GM12878 (cell line): ENCODE measurements at regions not wholly inside any gene's neighbourhood (a gene's known extent, or its start where the extent isn't known, plus 50 kb on each side); places are given as distances from the start of the nearest gene placed in this dataset.
"Not testable (repeated sequence)": the region's sequence is repeated elsewhere in the genome, so short reads cannot be mapped to it uniquely, and the experiment has no call there.

ENCODE experiments used
- ATAC-seq: fragments of 200-7000 bp; cut with Tn5 transposase; 3 replicates; pipeline ENCODE4 v1.9.1; 2020; ENCODE audit warnings: mild to moderate bottlenecking, moderate library complexity
- BruUV-seq: library from RNA; stranded (reverse); fragments of 400-500 nt; replicated peaks from 2 replicates; lab custom pipeline; 2021; lab: Mats Ljungman, UMichigan
- CTCF ChIA-PET: fragments of 300-600 bp; sonication (Branson Sonifier 250); formaldehyde crosslinking; extraction: SDS; loops from one replicate; lab custom pipeline; 2021; ENCODE audit warnings: inconsistent platforms; lab: Yijun Ruan, JAX
- POLR2A ChIA-PET: fragments of 350-600 bp; formaldehyde crosslinking; extraction: SDS; loops from one replicate; lab custom pipeline; 2021; ENCODE audit warnings: inconsistent platforms; lab: Charles Lee
- RAD21 ChIA-PET: fragments of 300-600 bp; sonication (Branson Sonifier 250); formaldehyde crosslinking; loops from one replicate; lab custom pipeline; 2023; ENCODE audit warnings: antibody characterized with exemption; ENCODE audit not compliant: unreplicated experiment; lab: Charles Lee
- SMC1A ChIA-PET: fragments of 300-600 bp; sonication (Branson Sonifier 250); formaldehyde crosslinking; loops from one replicate; lab custom pipeline; 2023; ENCODE audit not compliant: unreplicated experiment, uncharacterized antibody; lab: Charles Lee
- DNase-seq: peaks from one replicate; pipeline ENCODE4 v3.0.0-alpha.2; 2011; ENCODE audit warnings: low read depth, low spot score
- FAIRE-seq: peaks from 3 replicates; lab custom pipeline; 2011; peaks lifted over from hg19 to GRCh38; lab: Jason Lieb, UNC
- H2AFZ ChIP-seq: 2 replicates; pipeline ENCODE4 v1.6.0; 2011; ENCODE audit warnings: low read depth, low read length, control low read depth; ENCODE audit not compliant: control insufficient read depth
- H3K27ac ChIP-seq: 2 replicates; pipeline ENCODE4 v1.5.1; 2011; ENCODE audit warnings: control low read depth; ENCODE audit not compliant: control insufficient read depth, insufficient read depth
- H3K27me3 ChIP-seq, 2 experiments: replicated peaks in 1 of 2; 2 replicates each; pipeline versions ENCODE4 v1.6.0 to v1.6.1; 2011; ENCODE audit warnings: low read length in 1 of 2; ENCODE audit not compliant: control insufficient read depth in 2 of 2, insufficient read depth in 2 of 2
- H3K36me3 ChIP-seq, 2 experiments: 2 replicates each; pipeline ENCODE4 v1.5.1; 2011; ENCODE audit warnings: low read length in 1 of 2; ENCODE audit not compliant: control insufficient read depth in 2 of 2, insufficient read depth in 2 of 2
- H3K4me1 ChIP-seq: 2 replicates; pipeline ENCODE4 v1.6.1; 2011; ENCODE audit warnings: mild to moderate bottlenecking, low read length, moderate library complexity, mixed read lengths; ENCODE audit not compliant: control insufficient read depth, insufficient read depth
- H3K4me2 ChIP-seq: 2 replicates; pipeline ENCODE4 v1.6.0; 2011; ENCODE audit warnings: control low read depth; ENCODE audit not compliant: control insufficient read depth, insufficient read depth
- H3K4me3 ChIP-seq: fragments of 200-600 bp; sonication (generic); 2 replicates; pipeline ENCODE4 v1.5.1; 2016
- H3K79me2 ChIP-seq: 2 replicates; pipeline ENCODE4 v1.6.0; 2011; ENCODE audit warnings: low read length; ENCODE audit not compliant: control insufficient read depth, insufficient read depth
- H3K9ac ChIP-seq: 2 replicates; pipeline ENCODE4 v1.8.0; 2011; ENCODE audit warnings: low read length, control low read depth, mixed read lengths; ENCODE audit not compliant: control insufficient read depth, insufficient read depth
- H3K9me3 ChIP-seq: replicated peaks from 3 replicates; pipeline ENCODE4 v1.5.1; 2011; ENCODE audit warnings: mild to moderate bottlenecking, low read length; ENCODE audit not compliant: control insufficient read depth, insufficient read depth
- H4K20me1 ChIP-seq: 2 replicates; pipeline ENCODE4 v1.6.0; 2011; ENCODE audit not compliant: control insufficient read depth, insufficient read depth
- IRF3 ChIP-seq: fragments of 450-650 bp; IDR thresholded peaks from 2 replicates; pipeline ENCODE4 v1.6.1; 2014; ENCODE audit warnings: mild to moderate bottlenecking
- MAX ChIP-seq: IDR thresholded peaks from 2 replicates; pipeline ENCODE4 v1.6.1; 2012; ENCODE audit warnings: low read depth, low read length, improper control_type of control experiment
- NR2C2 ChIP-seq: IDR thresholded peaks from 2 replicates; pipeline ENCODE4 v1.6.1; 2011; ENCODE audit warnings: borderline replicate concordance, low read depth; ENCODE audit not compliant: control insufficient read depth, insufficient read length
- RELA ChIP-seq: fragments of 450-650 bp; IDR thresholded peaks from 2 replicates; pipeline ENCODE4 v1.8.0; 2014; ENCODE audit warnings: borderline replicate concordance; ENCODE audit not compliant: partially characterized antibody
- USF1 ChIP-seq: IDR thresholded peaks from 2 replicates; pipeline ENCODE4 v1.6.1; 2011; ENCODE audit warnings: borderline replicate concordance, low read depth, mild to moderate bottlenecking, moderate library complexity, mixed read lengths, low read length; ENCODE audit not compliant: insufficient read depth; ENCODE audit errors: extremely low read length
- ZNF274 ChIP-seq: IDR thresholded peaks from one replicate; pipeline ENCODE4 v1.8.0; 2011; ENCODE audit not compliant: insufficient read length, insufficient read depth
- WGBS: methylation state at CpG from one replicate; pipeline ENCODE4 v1.1.6; 2016; ENCODE audit warnings: low lambda C conversion rate; ENCODE audit not compliant: insufficient replicate concordance, insufficient coverage; ENCODE audit errors: missing lambda C conversion rate; 5-methylcytosine and 5-hydroxymethylcytosine counted together
- in situ Hi-C: fragments of 300-500 bp; cut with MboI; formaldehyde crosslinking; loops from 9 replicates; pipeline ENCODE4 v1.14.3; 2018; ENCODE audit warnings: mixed read lengths
- intact Hi-C: fragments of 100-400 bp; cut with micrococcal nuclease; formaldehyde crosslinking; loops from one replicate; pipeline ENCODE4 v1.14.2; 2022; ENCODE audit not compliant: unreplicated experiment
- TF ChIP-seq, protein P1 (sequence below): IDR thresholded peaks from 2 replicates; pipeline ENCODE4 v1.6.1; 2012; ENCODE audit warnings: improper control_type of control experiment, low read depth, low read length; ENCODE audit not compliant: insufficient replicate concordance

DNA sequence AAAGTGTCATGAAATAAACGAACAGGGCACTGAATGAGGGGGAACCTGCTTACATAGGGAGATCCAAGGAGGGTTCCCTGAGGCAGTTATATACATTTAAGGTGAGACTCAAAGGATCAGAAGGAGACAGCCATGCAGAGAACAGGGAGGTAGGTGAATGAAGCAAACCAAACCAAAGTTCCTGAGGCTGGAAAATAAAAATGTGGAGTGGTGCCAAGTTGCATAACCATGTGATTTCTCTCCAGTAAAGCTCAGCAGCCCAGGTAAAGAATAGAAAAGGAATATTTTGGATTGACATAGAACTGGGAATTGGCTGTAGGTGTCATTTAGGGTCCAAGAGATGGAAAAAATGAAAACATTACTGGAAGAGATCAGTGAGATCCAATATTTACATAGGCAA lies 110.7 kb downstream of the CAAP1 start (continued):
- TF ChIP-seq, protein P1, sequence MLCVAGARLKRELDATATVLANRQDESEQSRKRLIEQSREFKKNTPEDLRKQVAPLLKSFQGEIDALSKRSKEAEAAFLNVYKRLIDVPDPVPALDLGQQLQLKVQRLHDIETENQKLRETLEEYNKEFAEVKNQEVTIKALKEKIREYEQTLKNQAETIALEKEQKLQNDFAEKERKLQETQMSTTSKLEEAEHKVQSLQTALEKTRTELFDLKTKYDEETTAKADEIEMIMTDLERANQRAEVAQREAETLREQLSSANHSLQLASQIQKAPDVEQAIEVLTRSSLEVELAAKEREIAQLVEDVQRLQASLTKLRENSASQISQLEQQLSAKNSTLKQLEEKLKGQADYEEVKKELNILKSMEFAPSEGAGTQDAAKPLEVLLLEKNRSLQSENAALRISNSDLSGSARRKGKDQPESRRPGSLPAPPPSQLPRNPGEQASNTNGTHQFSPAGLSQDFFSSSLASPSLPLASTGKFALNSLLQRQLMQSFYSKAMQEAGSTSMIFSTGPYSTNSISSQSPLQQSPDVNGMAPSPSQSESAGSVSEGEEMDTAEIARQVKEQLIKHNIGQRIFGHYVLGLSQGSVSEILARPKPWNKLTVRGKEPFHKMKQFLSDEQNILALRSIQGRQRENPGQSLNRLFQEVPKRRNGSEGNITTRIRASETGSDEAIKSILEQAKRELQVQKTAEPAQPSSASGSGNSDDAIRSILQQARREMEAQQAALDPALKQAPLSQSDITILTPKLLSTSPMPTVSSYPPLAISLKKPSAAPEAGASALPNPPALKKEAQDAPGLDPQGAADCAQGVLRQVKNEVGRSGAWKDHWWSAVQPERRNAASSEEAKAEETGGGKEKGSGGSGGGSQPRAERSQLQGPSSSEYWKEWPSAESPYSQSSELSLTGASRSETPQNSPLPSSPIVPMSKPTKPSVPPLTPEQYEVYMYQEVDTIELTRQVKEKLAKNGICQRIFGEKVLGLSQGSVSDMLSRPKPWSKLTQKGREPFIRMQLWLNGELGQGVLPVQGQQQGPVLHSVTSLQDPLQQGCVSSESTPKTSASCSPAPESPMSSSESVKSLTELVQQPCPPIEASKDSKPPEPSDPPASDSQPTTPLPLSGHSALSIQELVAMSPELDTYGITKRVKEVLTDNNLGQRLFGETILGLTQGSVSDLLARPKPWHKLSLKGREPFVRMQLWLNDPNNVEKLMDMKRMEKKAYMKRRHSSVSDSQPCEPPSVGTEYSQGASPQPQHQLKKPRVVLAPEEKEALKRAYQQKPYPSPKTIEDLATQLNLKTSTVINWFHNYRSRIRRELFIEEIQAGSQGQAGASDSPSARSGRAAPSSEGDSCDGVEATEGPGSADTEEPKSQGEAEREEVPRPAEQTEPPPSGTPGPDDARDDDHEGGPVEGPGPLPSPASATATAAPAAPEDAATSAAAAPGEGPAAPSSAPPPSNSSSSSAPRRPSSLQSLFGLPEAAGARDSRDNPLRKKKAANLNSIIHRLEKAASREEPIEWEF, result no peak
- no peak for TF ChIP-seq NR2C2
- TF ChIP-seq IRF3, result no peak
- TF ChIP-seq USF1, result no peak
- TF ChIP-seq MAX, result no peak
- no peak for TF ChIP-seq ZNF274
- no peak for TF ChIP-seq RELA

DNA sequence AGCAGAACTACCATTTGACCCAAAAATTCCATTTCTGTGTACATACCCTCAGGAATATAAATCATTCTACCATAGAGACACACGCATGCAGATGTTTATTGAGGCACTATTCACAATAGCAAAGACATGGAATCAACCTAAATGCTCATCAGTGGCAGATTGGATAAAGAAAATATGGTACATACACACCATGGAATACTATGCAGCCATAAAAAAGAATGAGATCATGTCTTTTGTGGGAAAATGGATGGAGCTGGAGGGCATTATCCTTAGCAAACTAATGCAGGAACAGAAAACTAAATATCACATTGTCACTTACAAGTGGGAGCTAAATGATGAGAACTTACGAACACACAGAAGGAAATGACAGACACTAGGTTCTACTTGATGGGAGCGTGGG lies 112.3 kb downstream of the CAAP1 start:
- in situ Hi-C loops, H3K27ac ChIP-seq, H3K9me3 ChIP-seq, H3K4me2 ChIP-seq, H3K27me3 ChIP-seq, H3K9ac ChIP-seq, H3K4me1 ChIP-seq, H4K20me1 ChIP-seq, intact Hi-C loops, BruUV-seq, POLR2A ChIA-PET, H3K4me3 ChIP-seq, H2AFZ ChIP-seq, ATAC-seq, H3K79me2 ChIP-seq, FAIRE-seq, H3K36me3 ChIP-seq, RAD21 ChIA-PET, DNase-seq: not testable (repeated sequence)
- SMC1A ChIA-PET, result interaction anchor here (0.6 to 0.8 kb wide), 2 partner anchors 83 to 212 kb away, joined by 3 read pairs; no protein-coding TSS in a partner anchor
- WGBS, result 38% methylated on average over 3 of the region's 3 CpGs
- CTCF ChIA-PET, result interaction anchor here (1.2 kb wide), 1 partner anchor 11 kb away, joined by 3 read pairs; no protein-coding TSS in a partner anchor
